HFFc6 (cell line): ENCODE measurements at regions not wholly inside any gene's neighbourhood (a gene's known extent, or its start where the extent isn't known, plus 50 kb on each side); places are given as distances from the start of the nearest gene placed in this dataset.

Experiments
- DNase-seq: peaks from one replicate; pipeline ENCODE4 v3.0.0-alpha.2; 2018
- H3K27ac Mint-ChIP-seq: 2 replicates; pipeline ENCODE4 v1.8.0; 2020; ENCODE audit warnings: mild to moderate bottlenecking, mixed read lengths
- H3K27me3 Mint-ChIP-seq: 2 replicates; pipeline ENCODE4 v1.8.0; 2021; ENCODE audit warnings: mild to moderate bottlenecking, moderate library complexity, mixed read lengths; ENCODE audit not compliant: insufficient read depth
- H3K36me3 Mint-ChIP-seq: 2 replicates; pipeline ENCODE4 v1.8.0; 2021; ENCODE audit warnings: low read depth, mixed read lengths
- H3K4me1 Mint-ChIP-seq: 2 replicates; pipeline ENCODE4 v1.8.0; 2020; ENCODE audit warnings: low read depth, mixed read lengths
- H3K4me3 Mint-ChIP-seq: 2 replicates; pipeline ENCODE4 v1.8.0; 2020; ENCODE audit warnings: mild to moderate bottlenecking, moderate library complexity, mixed read lengths
- H3K9me3 Mint-ChIP-seq: 2 replicates; pipeline ENCODE4 v1.8.0; 2020; ENCODE audit warnings: mild to moderate bottlenecking, mixed read lengths
- CTCF ChIP-seq: fragments of 200-600 bp; sonication (generic); IDR thresholded peaks from 2 replicates; pipeline ENCODE4 v1.5.0; 2021; ENCODE audit warnings: antibody characterized with exemption, mild to moderate bottlenecking

- Mint-ChIP-seq H3K27me3 (no peaks in the 10 kb centered on the region), H3K36me3 (no peaks in the 10 kb centered on the region), H3K4me3 (no peak overlapping the region), H3K4me1 (peaks cover 8% of the 10 kb centered on the region; the same call in 1 of the 2 replicates), H3K9me3 (peaks cover 3% of the 10 kb centered on the region; the same call in 1 of the 2 replicates), H3K27ac (no peak overlapping the region)
- TF ChIP-seq CTCF = no peak
- DNase-seq = no peak
These were observed 78.7 kb upstream of the NPHP3 start for GRCh38 chr3:132800958-132801357.

GRCh38 chr3:132790806-132791205, 68.6 kb upstream of the NPHP3 start:
- TF ChIP-seq CTCF = no peak
- Mint-ChIP-seq H3K9me3 (peaks cover 24% of the 10 kb centered on the region), H3K36me3 (no peaks in the 10 kb centered on the region), H3K4me1 (peaks cover under 1% of the 10 kb centered on the region; the same call in 1 of the 2 replicates), H3K4me3 (no peak overlapping the region), H3K27me3 (peaks cover 11% of the 10 kb centered on the region; the same call in 1 of the 2 replicates), H3K27ac (no peak overlapping the region)
- DNase-seq = no peak

GRCh38 chr3:132789959-132790358, 67.8 kb upstream of the NPHP3 start:
- Mint-ChIP-seq H3K9me3 (peaks cover 23% of the 10 kb centered on the region), H3K27me3 (peaks cover 11% of the 10 kb centered on the region; the same call in 1 of the 2 replicates), H3K4me3 (no peak overlapping the region), H3K4me1 (peaks cover 9% of the 10 kb centered on the region; the same call in 1 of the 2 replicates), H3K27ac (no peak overlapping the region), H3K36me3 (no peaks in the 10 kb centered on the region)
- no peak for DNase-seq
- no peak for TF ChIP-seq CTCF

- Mint-ChIP-seq H3K27ac (peak overlapping the region; percentile 40), H3K27me3 (peaks cover 6% of the 10 kb centered on the region; the same call in 1 of the 2 replicates), H3K4me3 (no peak overlapping the region), H3K9me3 (peaks cover 7% of the 10 kb centered on the region), H3K36me3 (no peaks in the 10 kb centered on the region), H3K4me1 (peaks cover 14% of the 10 kb centered on the region; the same call in 1 of the 2 replicates)
- no peak for TF ChIP-seq CTCF
- DNase-seq = peak; percentile 65
These were observed 66.1 kb upstream of the NPHP3 start for GRCh38 chr3:132788301-132788671.

- peak overlapping the region; percentile 40 for H3K27ac Mint-ChIP-seq
These were observed 65.5 kb upstream of the NPHP3 start for GRCh38 chr3:132787616-132788300.

More at GRCh38 chr3:132787616-132788300, 65.5 kb upstream of the NPHP3 start:
- Mint-ChIP-seq H3K9me3 (0 out of 2 replicates have a peak, but pooled peaks cover 2% of the 10 kb centered on the region), H3K36me3 (no peaks in the 10 kb centered on the region), H3K4me3 (no peak overlapping the region), H3K27me3 (peaks cover 6% of the 10 kb centered on the region; the same call in 1 of the 2 replicates), H3K4me1 (peaks cover 20% of the 10 kb centered on the region; the same call in 1 of the 2 replicates)
- TF ChIP-seq CTCF = no peak
- DNase-seq = no peak
